Esophagus muscularis mucosa (tissue), 3 donors: ENCODE measurements at regions not wholly inside any gene's neighbourhood (a gene's known extent, or its start where the extent isn't known, plus 50 kb on each side); places are given as distances from the start of the nearest gene placed in this dataset.

ENCODE experiments used
- POLR2A ChIP-seq: fragments of 450-650 bp; IDR thresholded peaks from one replicate; pipeline ENCODE4 v1.6.1; 2017; ENCODE audit warnings: antibody characterized with exemption, moderate library complexity, mild to moderate bottlenecking, low read depth
- TF ChIP-seq, protein P1 (sequence below), 3 experiments: fragments of 200-600 bp in 2 of 3; fragments of 450-650 bp in 1 of 3; sonication (generic) in 2 of 3; IDR thresholded peaks; one replicate each; pipeline ENCODE4 v1.5.1; 2017 to 2019; ENCODE audit warnings: antibody characterized with exemption in 3 of 3, mild to moderate bottlenecking in 2 of 3, moderate library complexity in 1 of 3

DNA sequence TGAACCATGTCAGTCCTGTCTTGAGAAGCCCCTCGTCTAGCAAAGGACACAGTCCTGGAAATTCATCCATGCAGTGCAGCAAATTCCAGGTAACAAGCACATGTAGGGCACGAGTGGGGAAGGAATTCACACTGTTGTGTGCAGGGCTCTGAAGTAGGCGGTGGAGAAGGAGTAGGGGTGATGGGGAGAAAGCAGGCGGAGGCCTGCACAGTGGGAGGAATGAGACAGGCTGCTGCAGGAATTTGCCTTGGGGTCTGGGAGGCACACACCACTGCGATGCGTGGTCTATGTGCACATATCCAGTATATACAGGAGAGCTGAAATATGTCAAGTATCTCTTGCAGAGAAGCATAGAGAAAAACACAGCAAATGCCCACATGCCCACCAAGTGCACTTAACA is 249.2 kb upstream of the IRX2 start:
- TF ChIP-seq, protein P1, sequence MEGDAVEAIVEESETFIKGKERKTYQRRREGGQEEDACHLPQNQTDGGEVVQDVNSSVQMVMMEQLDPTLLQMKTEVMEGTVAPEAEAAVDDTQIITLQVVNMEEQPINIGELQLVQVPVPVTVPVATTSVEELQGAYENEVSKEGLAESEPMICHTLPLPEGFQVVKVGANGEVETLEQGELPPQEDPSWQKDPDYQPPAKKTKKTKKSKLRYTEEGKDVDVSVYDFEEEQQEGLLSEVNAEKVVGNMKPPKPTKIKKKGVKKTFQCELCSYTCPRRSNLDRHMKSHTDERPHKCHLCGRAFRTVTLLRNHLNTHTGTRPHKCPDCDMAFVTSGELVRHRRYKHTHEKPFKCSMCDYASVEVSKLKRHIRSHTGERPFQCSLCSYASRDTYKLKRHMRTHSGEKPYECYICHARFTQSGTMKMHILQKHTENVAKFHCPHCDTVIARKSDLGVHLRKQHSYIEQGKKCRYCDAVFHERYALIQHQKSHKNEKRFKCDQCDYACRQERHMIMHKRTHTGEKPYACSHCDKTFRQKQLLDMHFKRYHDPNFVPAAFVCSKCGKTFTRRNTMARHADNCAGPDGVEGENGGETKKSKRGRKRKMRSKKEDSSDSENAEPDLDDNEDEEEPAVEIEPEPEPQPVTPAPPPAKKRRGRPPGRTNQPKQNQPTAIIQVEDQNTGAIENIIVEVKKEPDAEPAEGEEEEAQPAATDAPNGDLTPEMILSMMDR (IDR thresholded peaks at IDR 0.05) = no peak
- TF ChIP-seq POLR2A = no peak
